ENCODE measurements at regions not wholly inside any gene's neighbourhood (a gene's known extent, or its start where the extent isn't known, plus 50 kb on each side); places are given as distances from the start of the nearest gene placed in this dataset.

DNA sequence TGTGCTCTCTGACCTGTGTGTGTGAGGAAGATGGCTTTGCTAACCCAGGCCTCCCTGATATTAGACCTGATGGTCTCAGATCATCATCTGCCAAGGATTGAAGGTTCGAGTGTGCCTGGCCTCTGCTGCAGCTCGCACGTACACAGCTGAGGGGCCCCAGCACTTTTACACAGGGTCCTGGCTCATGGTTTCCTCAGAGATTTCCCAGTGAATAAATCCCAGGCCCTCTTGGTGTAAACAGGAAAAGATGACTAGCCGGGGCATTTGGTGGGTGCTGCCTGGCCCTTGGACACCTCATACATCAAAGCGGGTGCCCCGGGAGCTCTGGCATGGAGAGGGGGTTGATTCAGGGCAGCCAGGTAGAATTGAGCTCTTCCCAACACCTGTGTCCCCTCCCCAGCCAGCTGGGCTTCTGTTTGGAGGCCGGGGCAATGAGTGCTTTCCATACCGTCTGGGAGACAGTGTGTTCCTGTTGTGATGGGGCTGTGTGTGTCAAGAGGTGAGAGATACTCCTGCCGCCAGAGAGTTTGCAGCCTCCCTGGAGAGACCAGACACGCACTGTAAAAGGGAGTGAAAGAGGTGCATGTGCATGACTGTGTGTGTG lies 72.5 kb upstream of the TLE3 start:
- H3K9me3 Mint-ChIP-seq (ENCODE audit: unreplicated experiment): peaks cover 2% of the 10 kb centered on the region
- H3K36me3 Mint-ChIP-seq (ENCODE audit: unreplicated experiment): peaks cover 12% of the 10 kb centered on the region
- H3K4me1 Mint-ChIP-seq (ENCODE audit: low read depth, unreplicated experiment): peaks cover 9% of the 10 kb centered on the region
- DNase-seq: no peak
- H3K27me3 Mint-ChIP-seq (ENCODE audit: unreplicated experiment): peaks cover 4% of the 10 kb centered on the region
- no peak overlapping the region for H3K4me3 Mint-ChIP-seq (ENCODE audit: unreplicated experiment)
- no peak overlapping the region for H3K27ac Mint-ChIP-seq (ENCODE audit: unreplicated experiment)
- TF ChIP-seq, protein P1, sequence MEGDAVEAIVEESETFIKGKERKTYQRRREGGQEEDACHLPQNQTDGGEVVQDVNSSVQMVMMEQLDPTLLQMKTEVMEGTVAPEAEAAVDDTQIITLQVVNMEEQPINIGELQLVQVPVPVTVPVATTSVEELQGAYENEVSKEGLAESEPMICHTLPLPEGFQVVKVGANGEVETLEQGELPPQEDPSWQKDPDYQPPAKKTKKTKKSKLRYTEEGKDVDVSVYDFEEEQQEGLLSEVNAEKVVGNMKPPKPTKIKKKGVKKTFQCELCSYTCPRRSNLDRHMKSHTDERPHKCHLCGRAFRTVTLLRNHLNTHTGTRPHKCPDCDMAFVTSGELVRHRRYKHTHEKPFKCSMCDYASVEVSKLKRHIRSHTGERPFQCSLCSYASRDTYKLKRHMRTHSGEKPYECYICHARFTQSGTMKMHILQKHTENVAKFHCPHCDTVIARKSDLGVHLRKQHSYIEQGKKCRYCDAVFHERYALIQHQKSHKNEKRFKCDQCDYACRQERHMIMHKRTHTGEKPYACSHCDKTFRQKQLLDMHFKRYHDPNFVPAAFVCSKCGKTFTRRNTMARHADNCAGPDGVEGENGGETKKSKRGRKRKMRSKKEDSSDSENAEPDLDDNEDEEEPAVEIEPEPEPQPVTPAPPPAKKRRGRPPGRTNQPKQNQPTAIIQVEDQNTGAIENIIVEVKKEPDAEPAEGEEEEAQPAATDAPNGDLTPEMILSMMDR (IDR thresholded peaks at IDR 0.05; ENCODE audit: partially characterized antibody, unreplicated experiment): no peak

- Mint-ChIP-seq H3K4me1 (ENCODE audit: low read depth, unreplicated experiment) (peaks cover 12% of the 10 kb centered on the region), H3K4me3 (ENCODE audit: unreplicated experiment) (no peak overlapping the region), H3K9me3 (ENCODE audit: unreplicated experiment) (peaks cover 2% of the 10 kb centered on the region), H3K27me3 (ENCODE audit: unreplicated experiment) (peaks cover 4% of the 10 kb centered on the region), H3K27ac (ENCODE audit: unreplicated experiment) (no peak overlapping the region), H3K36me3 (ENCODE audit: unreplicated experiment) (peaks cover 12% of the 10 kb centered on the region)
- TF ChIP-seq, protein P1 (IDR thresholded peaks at IDR 0.05; ENCODE audit: partially characterized antibody, unreplicated experiment): no peak
- no peak for DNase-seq
These were observed 71.4 kb upstream of the TLE3 start for GRCh38 chr15:70169147-70169546.

GRCh38 chr15:70167155-70167554 lies 69.4 kb upstream of the TLE3 start:
- TF ChIP-seq, protein P1 (IDR thresholded peaks at IDR 0.05; ENCODE audit: partially characterized antibody, unreplicated experiment): no peak
- no peaks in the 10 kb centered on the region for H3K36me3 Mint-ChIP-seq (ENCODE audit: unreplicated experiment)
- no peak for DNase-seq
- no peak overlapping the region for H3K4me3 Mint-ChIP-seq (ENCODE audit: unreplicated experiment)
- H3K27me3 Mint-ChIP-seq (ENCODE audit: unreplicated experiment): no peaks in the 10 kb centered on the region
- H3K9me3 Mint-ChIP-seq (ENCODE audit: unreplicated experiment): no peaks in the 10 kb centered on the region
- no peak overlapping the region for H3K27ac Mint-ChIP-seq (ENCODE audit: unreplicated experiment)
- peaks cover 10% of the 10 kb centered on the region for H3K4me1 Mint-ChIP-seq (ENCODE audit: low read depth, unreplicated experiment)

DNA sequence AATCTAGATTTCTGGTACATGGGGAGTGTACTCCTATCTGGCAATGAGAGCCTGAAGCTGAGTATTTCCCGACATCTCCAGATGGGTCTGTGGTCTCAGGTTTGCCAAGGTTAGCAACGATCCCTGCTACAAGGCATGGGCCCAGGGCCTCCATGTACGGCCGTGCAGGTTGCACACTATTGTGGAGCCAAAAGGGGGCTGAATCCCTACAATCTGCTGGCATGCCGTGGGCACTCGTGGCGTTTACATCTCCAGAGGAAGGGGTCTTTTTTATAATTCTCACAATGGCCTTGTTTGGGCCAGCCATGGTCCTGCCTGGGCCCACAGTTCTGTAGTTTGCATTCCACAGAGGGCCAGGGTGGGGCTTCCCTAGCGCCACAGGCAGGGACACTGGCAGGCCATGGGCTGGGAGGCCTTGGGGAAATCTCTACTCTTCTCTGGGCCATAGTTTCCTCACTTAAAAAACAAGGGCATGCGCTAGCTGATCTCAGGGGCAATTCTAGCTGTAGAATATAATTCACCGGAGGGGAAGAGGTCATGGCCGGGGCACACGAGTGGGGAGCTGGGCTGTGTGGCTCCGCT lies 68.9 kb upstream of the TLE3 start:
- no peak for DNase-seq
- H3K27me3 Mint-ChIP-seq (ENCODE audit: unreplicated experiment): peaks cover 5% of the 10 kb centered on the region
- no peak overlapping the region for H3K27ac Mint-ChIP-seq (ENCODE audit: unreplicated experiment)
- no peaks in the 10 kb centered on the region for H3K9me3 Mint-ChIP-seq (ENCODE audit: unreplicated experiment)
- no peaks in the 10 kb centered on the region for H3K36me3 Mint-ChIP-seq (ENCODE audit: unreplicated experiment)
- H3K4me3 Mint-ChIP-seq (ENCODE audit: unreplicated experiment): no peak overlapping the region
- H3K4me1 Mint-ChIP-seq (ENCODE audit: low read depth, unreplicated experiment): peaks cover 10% of the 10 kb centered on the region
- TF ChIP-seq, protein P1 (IDR thresholded peaks at IDR 0.05; ENCODE audit: partially characterized antibody, unreplicated experiment): no peak

DNA sequence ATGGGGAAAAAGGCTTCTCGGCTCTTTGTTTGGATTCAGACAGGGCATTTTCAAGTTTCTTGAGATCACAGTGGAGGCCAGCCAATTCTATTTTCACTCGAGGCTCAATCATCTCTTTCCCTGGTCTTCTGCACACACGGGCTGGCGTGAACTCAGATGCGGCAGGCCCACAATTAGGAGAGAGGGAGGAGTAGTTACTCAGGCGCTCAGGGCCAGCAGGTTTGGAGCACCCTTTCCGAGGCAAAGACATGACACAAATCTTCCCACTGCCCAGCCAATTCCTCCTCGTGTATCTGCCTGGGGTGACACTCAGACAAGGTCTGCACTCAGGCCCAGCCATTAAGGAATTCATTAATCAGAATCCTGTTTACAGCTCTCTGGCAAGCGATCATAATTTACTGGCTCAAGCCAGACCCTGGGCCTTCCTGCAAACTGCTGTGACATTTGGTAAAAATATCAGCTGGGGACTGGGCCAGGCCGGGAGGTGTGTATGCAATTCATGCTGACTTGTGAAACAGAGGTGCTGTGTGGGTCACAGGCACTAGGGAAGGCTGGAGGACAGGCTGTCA lies 68.1 kb upstream of the TLE3 start:
- Mint-ChIP-seq H3K27me3 (ENCODE audit: unreplicated experiment) (peaks cover 5% of the 10 kb centered on the region), H3K4me3 (ENCODE audit: unreplicated experiment) (no peak overlapping the region), H3K27ac (ENCODE audit: unreplicated experiment) (peak overlapping the region; percentile 20), H3K4me1 (ENCODE audit: low read depth, unreplicated experiment) (peaks cover 10% of the 10 kb centered on the region), H3K36me3 (ENCODE audit: unreplicated experiment) (no peaks in the 10 kb centered on the region), H3K9me3 (ENCODE audit: unreplicated experiment) (no peaks in the 10 kb centered on the region)
- DNase-seq: no peak
- TF ChIP-seq, protein P1 (IDR thresholded peaks at IDR 0.05; ENCODE audit: partially characterized antibody, unreplicated experiment): no peak
